ENCODE measurements at regions not wholly inside any gene's neighbourhood (a gene's known extent, or its start where the extent isn't known, plus 50 kb on each side); places are given as distances from the start of the nearest gene placed in this dataset.

DNA sequence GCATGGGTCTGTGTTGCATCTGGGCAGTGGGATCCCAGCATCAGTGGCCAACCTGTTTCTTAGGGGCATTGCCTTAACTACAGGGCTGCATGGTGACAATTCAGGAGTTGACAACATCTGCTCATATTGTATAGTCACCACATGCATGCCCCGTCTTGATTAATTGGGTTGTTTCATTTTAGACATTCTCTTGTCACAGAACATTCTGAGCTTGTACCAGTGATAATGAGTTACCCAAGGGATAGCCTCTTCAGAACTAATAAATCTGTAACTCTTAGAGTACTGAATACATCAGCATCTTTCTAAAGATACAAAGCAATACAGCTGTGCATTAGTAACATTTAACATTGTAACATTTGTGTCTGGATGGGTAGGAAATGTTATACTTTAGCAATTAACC lies 426.5 kb upstream of the CD180 start:
- TF ChIP-seq JUND (IDR thresholded peaks at IDR 0.05) (no peak), FOXA1 (IDR thresholded peaks at IDR 0.05) (no peak), FOXA2 (IDR thresholded peaks at IDR 0.05) (no peak), GABPA (IDR thresholded peaks at IDR 0.05 in 1 of 2, conservative IDR thresholded peaks at IDR 0.05 in 1 of 2) (no peak), HNF4G (IDR thresholded peaks at IDR 0.05) (no peak), RAD21 (IDR thresholded peaks at IDR 0.05) (no peak), TAF1 (conservative IDR thresholded peaks at IDR 0.05) (no peak), RXRA (IDR thresholded peaks at IDR 0.05) (no peak)
- TF ChIP-seq, protein P1, sequence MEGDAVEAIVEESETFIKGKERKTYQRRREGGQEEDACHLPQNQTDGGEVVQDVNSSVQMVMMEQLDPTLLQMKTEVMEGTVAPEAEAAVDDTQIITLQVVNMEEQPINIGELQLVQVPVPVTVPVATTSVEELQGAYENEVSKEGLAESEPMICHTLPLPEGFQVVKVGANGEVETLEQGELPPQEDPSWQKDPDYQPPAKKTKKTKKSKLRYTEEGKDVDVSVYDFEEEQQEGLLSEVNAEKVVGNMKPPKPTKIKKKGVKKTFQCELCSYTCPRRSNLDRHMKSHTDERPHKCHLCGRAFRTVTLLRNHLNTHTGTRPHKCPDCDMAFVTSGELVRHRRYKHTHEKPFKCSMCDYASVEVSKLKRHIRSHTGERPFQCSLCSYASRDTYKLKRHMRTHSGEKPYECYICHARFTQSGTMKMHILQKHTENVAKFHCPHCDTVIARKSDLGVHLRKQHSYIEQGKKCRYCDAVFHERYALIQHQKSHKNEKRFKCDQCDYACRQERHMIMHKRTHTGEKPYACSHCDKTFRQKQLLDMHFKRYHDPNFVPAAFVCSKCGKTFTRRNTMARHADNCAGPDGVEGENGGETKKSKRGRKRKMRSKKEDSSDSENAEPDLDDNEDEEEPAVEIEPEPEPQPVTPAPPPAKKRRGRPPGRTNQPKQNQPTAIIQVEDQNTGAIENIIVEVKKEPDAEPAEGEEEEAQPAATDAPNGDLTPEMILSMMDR (IDR thresholded peaks at IDR 0.05; ENCODE audit: low read depth, low read length, missing input control) = no peak
- TF ChIP-seq, protein P2, sequence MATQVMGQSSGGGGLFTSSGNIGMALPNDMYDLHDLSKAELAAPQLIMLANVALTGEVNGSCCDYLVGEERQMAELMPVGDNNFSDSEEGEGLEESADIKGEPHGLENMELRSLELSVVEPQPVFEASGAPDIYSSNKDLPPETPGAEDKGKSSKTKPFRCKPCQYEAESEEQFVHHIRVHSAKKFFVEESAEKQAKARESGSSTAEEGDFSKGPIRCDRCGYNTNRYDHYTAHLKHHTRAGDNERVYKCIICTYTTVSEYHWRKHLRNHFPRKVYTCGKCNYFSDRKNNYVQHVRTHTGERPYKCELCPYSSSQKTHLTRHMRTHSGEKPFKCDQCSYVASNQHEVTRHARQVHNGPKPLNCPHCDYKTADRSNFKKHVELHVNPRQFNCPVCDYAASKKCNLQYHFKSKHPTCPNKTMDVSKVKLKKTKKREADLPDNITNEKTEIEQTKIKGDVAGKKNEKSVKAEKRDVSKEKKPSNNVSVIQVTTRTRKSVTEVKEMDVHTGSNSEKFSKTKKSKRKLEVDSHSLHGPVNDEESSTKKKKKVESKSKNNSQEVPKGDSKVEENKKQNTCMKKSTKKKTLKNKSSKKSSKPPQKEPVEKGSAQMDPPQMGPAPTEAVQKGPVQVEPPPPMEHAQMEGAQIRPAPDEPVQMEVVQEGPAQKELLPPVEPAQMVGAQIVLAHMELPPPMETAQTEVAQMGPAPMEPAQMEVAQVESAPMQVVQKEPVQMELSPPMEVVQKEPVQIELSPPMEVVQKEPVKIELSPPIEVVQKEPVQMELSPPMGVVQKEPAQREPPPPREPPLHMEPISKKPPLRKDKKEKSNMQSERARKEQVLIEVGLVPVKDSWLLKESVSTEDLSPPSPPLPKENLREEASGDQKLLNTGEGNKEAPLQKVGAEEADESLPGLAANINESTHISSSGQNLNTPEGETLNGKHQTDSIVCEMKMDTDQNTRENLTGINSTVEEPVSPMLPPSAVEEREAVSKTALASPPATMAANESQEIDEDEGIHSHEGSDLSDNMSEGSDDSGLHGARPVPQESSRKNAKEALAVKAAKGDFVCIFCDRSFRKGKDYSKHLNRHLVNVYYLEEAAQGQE (IDR thresholded peaks at IDR 0.05) = no peak
- TF ChIP-seq, protein P3, sequence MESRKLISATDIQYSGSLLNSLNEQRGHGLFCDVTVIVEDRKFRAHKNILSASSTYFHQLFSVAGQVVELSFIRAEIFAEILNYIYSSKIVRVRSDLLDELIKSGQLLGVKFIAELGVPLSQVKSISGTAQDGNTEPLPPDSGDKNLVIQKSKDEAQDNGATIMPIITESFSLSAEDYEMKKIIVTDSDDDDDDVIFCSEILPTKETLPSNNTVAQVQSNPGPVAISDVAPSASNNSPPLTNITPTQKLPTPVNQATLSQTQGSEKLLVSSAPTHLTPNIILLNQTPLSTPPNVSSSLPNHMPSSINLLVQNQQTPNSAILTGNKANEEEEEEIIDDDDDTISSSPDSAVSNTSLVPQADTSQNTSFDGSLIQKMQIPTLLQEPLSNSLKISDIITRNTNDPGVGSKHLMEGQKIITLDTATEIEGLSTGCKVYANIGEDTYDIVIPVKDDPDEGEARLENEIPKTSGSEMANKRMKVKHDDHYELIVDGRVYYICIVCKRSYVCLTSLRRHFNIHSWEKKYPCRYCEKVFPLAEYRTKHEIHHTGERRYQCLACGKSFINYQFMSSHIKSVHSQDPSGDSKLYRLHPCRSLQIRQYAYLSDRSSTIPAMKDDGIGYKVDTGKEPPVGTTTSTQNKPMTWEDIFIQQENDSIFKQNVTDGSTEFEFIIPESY (IDR thresholded peaks at IDR 0.05) = no peak
- TF ChIP-seq, protein P4, sequence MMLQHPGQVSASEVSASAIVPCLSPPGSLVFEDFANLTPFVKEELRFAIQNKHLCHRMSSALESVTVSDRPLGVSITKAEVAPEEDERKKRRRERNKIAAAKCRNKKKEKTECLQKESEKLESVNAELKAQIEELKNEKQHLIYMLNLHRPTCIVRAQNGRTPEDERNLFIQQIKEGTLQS (IDR thresholded peaks at IDR 0.05) = no peak

Measured in liver (tissue), 3 donors.